GM12878 (cell line): ENCODE measurements at regions not wholly inside any gene's neighbourhood (a gene's known extent, or its start where the extent isn't known, plus 50 kb on each side); places are given as distances from the start of the nearest gene placed in this dataset.
"Not testable (repeated sequence)": the region's sequence is repeated elsewhere in the genome, so short reads cannot be mapped to it uniquely, and the experiment has no call there.

Experiments
- ATAC-seq: fragments of 200-7000 bp; cut with Tn5 transposase; 3 replicates; pipeline ENCODE4 v1.9.1; 2020; ENCODE audit warnings: mild to moderate bottlenecking, moderate library complexity
- BruUV-seq: library from RNA; stranded (reverse); fragments of 400-500 nt; replicated peaks from 2 replicates; lab custom pipeline; 2021; lab: Mats Ljungman, UMichigan
- CTCF ChIA-PET: fragments of 300-600 bp; sonication (Branson Sonifier 250); formaldehyde crosslinking; extraction: SDS; loops from one replicate; lab custom pipeline; 2021; ENCODE audit warnings: inconsistent platforms; lab: Yijun Ruan, JAX
- POLR2A ChIA-PET: fragments of 350-600 bp; formaldehyde crosslinking; extraction: SDS; loops from one replicate; lab custom pipeline; 2021; ENCODE audit warnings: inconsistent platforms; lab: Charles Lee
- RAD21 ChIA-PET: fragments of 300-600 bp; sonication (Branson Sonifier 250); formaldehyde crosslinking; loops from one replicate; lab custom pipeline; 2023; ENCODE audit warnings: antibody characterized with exemption; ENCODE audit not compliant: unreplicated experiment; lab: Charles Lee
- SMC1A ChIA-PET: fragments of 300-600 bp; sonication (Branson Sonifier 250); formaldehyde crosslinking; loops from one replicate; lab custom pipeline; 2023; ENCODE audit not compliant: unreplicated experiment, uncharacterized antibody; lab: Charles Lee
- DNase-seq: peaks from one replicate; pipeline ENCODE4 v3.0.0-alpha.2; 2011; ENCODE audit warnings: low read depth, low spot score
- FAIRE-seq: peaks from 3 replicates; lab custom pipeline; 2011; peaks lifted over from hg19 to GRCh38; lab: Jason Lieb, UNC
- H2AFZ ChIP-seq: 2 replicates; pipeline ENCODE4 v1.6.0; 2011; ENCODE audit warnings: low read depth, low read length, control low read depth; ENCODE audit not compliant: control insufficient read depth
- H3K27ac ChIP-seq: 2 replicates; pipeline ENCODE4 v1.5.1; 2011; ENCODE audit warnings: control low read depth; ENCODE audit not compliant: control insufficient read depth, insufficient read depth
- H3K27me3 ChIP-seq, 2 experiments: replicated peaks in 1 of 2; 2 replicates each; pipeline versions ENCODE4 v1.6.0 to v1.6.1; 2011; ENCODE audit warnings: low read length in 1 of 2; ENCODE audit not compliant: control insufficient read depth in 2 of 2, insufficient read depth in 2 of 2
- H3K36me3 ChIP-seq, 2 experiments: 2 replicates each; pipeline ENCODE4 v1.5.1; 2011; ENCODE audit warnings: low read length in 1 of 2; ENCODE audit not compliant: control insufficient read depth in 2 of 2, insufficient read depth in 2 of 2
- H3K4me1 ChIP-seq: 2 replicates; pipeline ENCODE4 v1.6.1; 2011; ENCODE audit warnings: mild to moderate bottlenecking, low read length, moderate library complexity, mixed read lengths; ENCODE audit not compliant: control insufficient read depth, insufficient read depth
- H3K4me2 ChIP-seq: 2 replicates; pipeline ENCODE4 v1.6.0; 2011; ENCODE audit warnings: control low read depth; ENCODE audit not compliant: control insufficient read depth, insufficient read depth
- H3K4me3 ChIP-seq: fragments of 200-600 bp; sonication (generic); 2 replicates; pipeline ENCODE4 v1.5.1; 2016
- H3K79me2 ChIP-seq: 2 replicates; pipeline ENCODE4 v1.6.0; 2011; ENCODE audit warnings: low read length; ENCODE audit not compliant: control insufficient read depth, insufficient read depth
- H3K9ac ChIP-seq: 2 replicates; pipeline ENCODE4 v1.8.0; 2011; ENCODE audit warnings: low read length, control low read depth, mixed read lengths; ENCODE audit not compliant: control insufficient read depth, insufficient read depth
- H3K9me3 ChIP-seq: replicated peaks from 3 replicates; pipeline ENCODE4 v1.5.1; 2011; ENCODE audit warnings: mild to moderate bottlenecking, low read length; ENCODE audit not compliant: control insufficient read depth, insufficient read depth
- H4K20me1 ChIP-seq: 2 replicates; pipeline ENCODE4 v1.6.0; 2011; ENCODE audit not compliant: control insufficient read depth, insufficient read depth
- BRCA1 ChIP-seq: IDR thresholded peaks from 2 replicates; pipeline ENCODE4 v1.6.1; 2011; ENCODE audit warnings: low read depth, low read length, improper control_type of control experiment
- EZH2 ChIP-seq: IDR thresholded peaks from 2 replicates; pipeline ENCODE4 v1.6.1; 2012; ENCODE audit warnings: low read depth, mild to moderate bottlenecking, control low read depth, inconsistent platforms, low read length, borderline replicate concordance; ENCODE audit not compliant: control insufficient read depth
- FOXM1 ChIP-seq: IDR thresholded peaks from 2 replicates; pipeline ENCODE4 v1.6.1; 2012; ENCODE audit warnings: low read depth, mild to moderate bottlenecking, inconsistent platforms, low read length, moderate library complexity
- GABPA ChIP-seq: IDR thresholded peaks from 2 replicates; pipeline ENCODE4 v1.6.1; 2014; ENCODE audit warnings: antibody characterized with exemption, low read depth, mild to moderate bottlenecking, inconsistent platforms
- HDAC2 ChIP-seq: fragments of 200-600 bp; sonication (generic); IDR thresholded peaks from 2 replicates; pipeline ENCODE4 v1.6.1; 2017
- IKZF1 ChIP-seq: fragments of 450-650 bp; conservative IDR thresholded peaks from 2 replicates; pipeline ENCODE4 v1.6.1; 2017; ENCODE audit warnings: antibody characterized with exemption, mild to moderate bottlenecking
- MXI1 ChIP-seq: fragments of 150-350 bp; IDR thresholded peaks from 2 replicates; pipeline ENCODE4 v1.6.1; 2011; ENCODE audit warnings: low read depth, mild to moderate bottlenecking, inconsistent platforms, low read length, improper control_type of control experiment
- RAD51 ChIP-seq: fragments of 450-650 bp; IDR thresholded peaks from 2 replicates; pipeline ENCODE4 v1.6.1; 2016; ENCODE audit warnings: moderate library complexity, mild to moderate bottlenecking, inconsistent platforms
- RUNX3 ChIP-seq: IDR thresholded peaks from 2 replicates; pipeline ENCODE4 v1.6.1; 2012; ENCODE audit warnings: low read length, inconsistent platforms
- SUPT20H ChIP-seq: IDR thresholded peaks from 2 replicates; pipeline ENCODE4 v1.6.1; 2011; ENCODE audit warnings: low read depth, mild to moderate bottlenecking, low read length, moderate library complexity, borderline replicate concordance; ENCODE audit not compliant: control insufficient read depth
- WGBS: methylation state at CpG from one replicate; pipeline ENCODE4 v1.1.6; 2016; ENCODE audit warnings: low lambda C conversion rate; ENCODE audit not compliant: insufficient replicate concordance, insufficient coverage; ENCODE audit errors: missing lambda C conversion rate; 5-methylcytosine and 5-hydroxymethylcytosine counted together
- in situ Hi-C: fragments of 300-500 bp; cut with MboI; formaldehyde crosslinking; loops from 9 replicates; pipeline ENCODE4 v1.14.3; 2018; ENCODE audit warnings: mixed read lengths
- intact Hi-C: fragments of 100-400 bp; cut with micrococcal nuclease; formaldehyde crosslinking; loops from one replicate; pipeline ENCODE4 v1.14.2; 2022; ENCODE audit not compliant: unreplicated experiment
- TF ChIP-seq, protein P1 (sequence below): fragments of 450-650 bp; IDR thresholded peaks from 2 replicates; pipeline ENCODE4 v1.6.1; 2018; ENCODE audit warnings: borderline replicate concordance, mild to moderate bottlenecking; ENCODE audit not compliant: partially characterized antibody
- TF ChIP-seq, protein P2 (sequence below): IDR thresholded peaks from 2 replicates; pipeline ENCODE4 v1.6.1; 2011; ENCODE audit warnings: mild to moderate bottlenecking, low read depth, low read length, moderate library complexity; ENCODE audit not compliant: insufficient replicate concordance

GRCh38 chr10:64201936-64202335 is 680.7 kb downstream of the REEP3 start (continued):
- no peak for TF ChIP-seq MXI1

GRCh38 chr10:64204504-64204903 is 683.3 kb downstream of the REEP3 start:
- CTCF ChIA-PET, in situ Hi-C loops, H2AFZ ChIP-seq: not testable (repeated sequence)

GRCh38 chr10:64206409-64206808 is 685.2 kb downstream of the REEP3 start:
- in situ Hi-C loops (no loop called here), intact Hi-C loops (no loop called here)
- FAIRE-seq (no peak), DNase-seq (no peak), ATAC-seq (no peak)
- no peaks in the 10 kb centered on the region for H3K9me3 ChIP-seq
- ChIA-PET POLR2A (no interaction called here), CTCF (no interaction called here), RAD21 (no interaction called here), SMC1A (no interaction called here)
- no peak overlapping the region for H3K4me3 ChIP-seq
- no peaks in the 10 kb centered on the region for H3K27me3 ChIP-seq
- BruUV-seq, result no TSS peak
- H3K27ac ChIP-seq, result no peak overlapping the region
- H3K4me1 ChIP-seq, result no peaks in the 10 kb centered on the region
- H3K79me2 ChIP-seq, result no peaks in the 10 kb centered on the region
- H3K4me2 ChIP-seq, result no peak overlapping the region
- WGBS, result 58% methylated on average over 2 of the region's 2 CpGs
- H2AFZ ChIP-seq, result no peak overlapping the region
- no peaks in the 10 kb centered on the region for H4K20me1 ChIP-seq
- H3K9ac ChIP-seq, result no peak overlapping the region
- H3K36me3 ChIP-seq, result no peaks in the 10 kb centered on the region
- TF ChIP-seq GABPA (no peak), RAD51 (no peak), BRCA1 (no peak), SUPT20H (no peak), HDAC2 (no peak), FOXM1 (no peak), EZH2 (no peak), RUNX3 (no peak), IKZF1 (no peak)
- TF ChIP-seq, protein P1, sequence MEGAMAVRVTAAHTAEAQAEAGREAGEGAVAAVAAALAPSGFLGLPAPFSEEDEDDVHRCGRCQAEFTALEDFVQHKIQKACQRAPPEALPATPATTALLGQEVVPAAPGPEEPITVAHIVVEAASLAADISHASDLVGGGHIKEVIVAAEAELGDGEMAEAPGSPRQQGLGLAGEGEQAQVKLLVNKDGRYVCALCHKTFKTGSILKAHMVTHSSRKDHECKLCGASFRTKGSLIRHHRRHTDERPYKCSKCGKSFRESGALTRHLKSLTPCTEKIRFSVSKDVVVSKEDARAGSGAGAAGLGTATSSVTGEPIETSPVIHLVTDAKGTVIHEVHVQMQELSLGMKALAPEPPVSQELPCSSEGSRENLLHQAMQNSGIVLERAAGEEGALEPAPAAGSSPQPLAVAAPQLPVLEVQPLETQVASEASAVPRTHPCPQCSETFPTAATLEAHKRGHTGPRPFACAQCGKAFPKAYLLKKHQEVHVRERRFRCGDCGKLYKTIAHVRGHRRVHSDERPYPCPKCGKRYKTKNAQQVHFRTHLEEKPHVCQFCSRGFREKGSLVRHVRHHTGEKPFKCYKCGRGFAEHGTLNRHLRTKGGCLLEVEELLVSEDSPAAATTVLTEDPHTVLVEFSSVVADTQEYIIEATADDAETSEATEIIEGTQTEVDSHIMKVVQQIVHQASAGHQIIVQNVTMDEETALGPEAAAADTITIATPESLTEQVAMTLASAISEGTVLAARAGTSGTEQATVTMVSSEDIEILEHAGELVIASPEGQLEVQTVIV, result no peak
- TF ChIP-seq, protein P2, sequence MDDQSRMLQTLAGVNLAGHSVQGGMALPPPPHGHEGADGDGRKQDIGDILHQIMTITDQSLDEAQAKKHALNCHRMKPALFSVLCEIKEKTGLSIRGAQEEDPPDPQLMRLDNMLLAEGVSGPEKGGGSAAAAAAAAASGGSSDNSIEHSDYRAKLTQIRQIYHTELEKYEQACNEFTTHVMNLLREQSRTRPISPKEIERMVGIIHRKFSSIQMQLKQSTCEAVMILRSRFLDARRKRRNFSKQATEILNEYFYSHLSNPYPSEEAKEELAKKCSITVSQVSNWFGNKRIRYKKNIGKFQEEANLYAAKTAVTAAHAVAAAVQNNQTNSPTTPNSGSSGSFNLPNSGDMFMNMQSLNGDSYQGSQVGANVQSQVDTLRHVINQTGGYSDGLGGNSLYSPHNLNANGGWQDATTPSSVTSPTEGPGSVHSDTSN, result no peak

More at GRCh38 chr10:64204504-64204903, 683.3 kb downstream of the REEP3 start:
- FAIRE-seq, BruUV-seq, H4K20me1 ChIP-seq, POLR2A ChIA-PET, H3K9me3 ChIP-seq, H3K36me3 ChIP-seq, RAD21 ChIA-PET, H3K27ac ChIP-seq, intact Hi-C loops, H3K27me3 ChIP-seq, H3K4me1 ChIP-seq, DNase-seq, H3K4me3 ChIP-seq, H3K9ac ChIP-seq, H3K79me2 ChIP-seq, ATAC-seq, H3K4me2 ChIP-seq: not testable (repeated sequence)
- SMC1A ChIA-PET, result interaction anchor here (1.0 to 1.4 kb wide), 3 partner anchors 13 to 27 kb away, joined by 3 to 5 read pairs (median 4); no protein-coding TSS in a partner anchor
- WGBS, result 17% methylated on average over 7 of the region's 7 CpGs
